Fibroblast of gingiva (primary cell): ENCODE measurements at regions not wholly inside any gene's neighbourhood (a gene's known extent, or its start where the extent isn't known, plus 50 kb on each side); places are given as distances from the start of the nearest gene placed in this dataset.

Experiments used
- DNase-seq: peaks from one replicate; pipeline ENCODE4 v3.0.0-alpha.2; 2011; ENCODE audit warnings: low read depth

DNA sequence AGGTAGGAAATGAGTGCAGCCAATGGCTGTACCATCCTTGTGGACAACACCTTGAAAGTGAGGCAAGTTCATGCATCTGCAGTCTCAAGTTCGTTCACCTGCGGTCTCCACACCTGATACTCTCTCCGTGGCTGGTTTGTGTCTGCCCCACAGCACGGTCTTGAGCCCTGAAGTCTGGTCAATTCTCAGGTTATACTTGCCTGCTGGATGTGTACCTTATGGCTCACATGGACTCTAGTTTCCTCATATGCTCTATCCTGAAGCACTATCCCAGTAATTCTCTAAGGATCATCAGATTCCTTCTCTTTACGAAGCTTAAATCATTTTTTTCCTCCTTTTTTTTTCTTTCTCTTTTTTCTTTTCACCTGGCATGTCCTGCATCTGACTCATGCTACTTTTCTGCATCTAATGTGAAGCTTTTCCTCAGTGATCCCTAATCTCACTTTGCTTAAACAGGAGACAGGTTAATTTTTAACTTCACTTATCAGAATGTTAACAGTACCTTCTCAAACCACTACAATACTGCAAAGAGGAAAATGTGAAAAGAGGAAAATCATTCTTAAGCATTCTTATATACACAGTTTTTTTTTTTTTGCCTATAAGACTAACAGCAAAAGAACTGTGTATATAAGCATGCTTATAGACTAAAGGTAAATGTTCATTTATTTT is 511.2 kb downstream of the SOX11 start:
- no peak for DNase-seq

DNA sequence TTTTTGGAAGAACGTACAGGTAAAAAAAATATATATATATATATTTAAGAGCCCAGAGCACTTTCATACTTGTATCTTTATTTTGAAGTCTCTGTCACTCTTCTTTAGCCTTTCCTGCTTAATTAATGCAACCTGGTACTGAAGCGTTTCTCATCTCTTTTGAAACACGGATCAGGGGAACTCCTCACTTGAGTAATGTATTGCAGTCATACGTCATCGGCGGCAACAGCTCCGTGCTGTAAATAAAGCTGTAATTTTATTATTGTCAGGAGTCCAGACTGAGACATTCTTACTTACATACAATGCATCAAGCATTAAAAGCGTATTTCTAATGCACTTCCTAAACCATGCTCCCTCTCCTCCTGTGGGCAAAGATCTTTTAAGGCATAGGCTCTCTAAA is 514.7 kb downstream of the SOX11 start:
- DNase-seq, result no peak

DNA sequence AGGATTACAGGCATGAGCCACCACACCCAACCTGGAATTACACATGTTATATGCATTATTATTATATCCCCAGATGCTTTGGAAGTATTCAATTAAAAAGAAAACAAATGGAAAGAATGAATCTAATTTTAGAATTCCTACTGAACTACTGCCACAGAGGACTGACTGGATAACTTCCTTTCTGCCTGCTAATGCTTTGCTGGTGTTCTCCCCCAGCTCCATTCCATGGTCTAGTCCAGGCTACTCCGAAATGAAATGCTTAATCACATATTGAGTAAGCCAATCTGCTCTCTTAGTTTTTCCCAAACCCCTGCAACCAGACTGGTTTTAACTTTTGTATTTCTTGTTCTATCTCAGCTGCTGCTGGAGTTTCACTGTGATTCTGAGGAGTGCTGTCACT is 519.1 kb downstream of the SOX11 start:
- DNase-seq, result no peak

DNA sequence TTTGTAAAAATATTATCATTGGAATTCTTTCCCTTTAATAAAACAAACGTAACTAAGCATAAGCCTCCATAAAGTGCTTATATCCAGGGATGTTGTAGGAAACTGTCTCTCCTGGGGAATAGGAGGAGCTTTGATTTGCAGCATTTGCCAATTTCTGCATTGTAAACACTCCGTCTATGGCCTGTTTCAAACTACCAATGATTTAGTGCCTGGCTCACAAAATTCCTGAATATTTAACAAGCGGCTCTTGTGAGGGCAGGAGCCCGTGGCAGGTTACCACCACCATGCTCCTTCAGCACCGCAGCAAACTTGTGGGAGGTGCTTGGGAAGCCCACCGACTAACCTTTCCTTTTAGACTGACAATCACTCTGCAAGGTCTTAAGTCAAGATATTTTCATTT is 520.3 kb downstream of the SOX11 start:
- DNase-seq, result no peak

DNA sequence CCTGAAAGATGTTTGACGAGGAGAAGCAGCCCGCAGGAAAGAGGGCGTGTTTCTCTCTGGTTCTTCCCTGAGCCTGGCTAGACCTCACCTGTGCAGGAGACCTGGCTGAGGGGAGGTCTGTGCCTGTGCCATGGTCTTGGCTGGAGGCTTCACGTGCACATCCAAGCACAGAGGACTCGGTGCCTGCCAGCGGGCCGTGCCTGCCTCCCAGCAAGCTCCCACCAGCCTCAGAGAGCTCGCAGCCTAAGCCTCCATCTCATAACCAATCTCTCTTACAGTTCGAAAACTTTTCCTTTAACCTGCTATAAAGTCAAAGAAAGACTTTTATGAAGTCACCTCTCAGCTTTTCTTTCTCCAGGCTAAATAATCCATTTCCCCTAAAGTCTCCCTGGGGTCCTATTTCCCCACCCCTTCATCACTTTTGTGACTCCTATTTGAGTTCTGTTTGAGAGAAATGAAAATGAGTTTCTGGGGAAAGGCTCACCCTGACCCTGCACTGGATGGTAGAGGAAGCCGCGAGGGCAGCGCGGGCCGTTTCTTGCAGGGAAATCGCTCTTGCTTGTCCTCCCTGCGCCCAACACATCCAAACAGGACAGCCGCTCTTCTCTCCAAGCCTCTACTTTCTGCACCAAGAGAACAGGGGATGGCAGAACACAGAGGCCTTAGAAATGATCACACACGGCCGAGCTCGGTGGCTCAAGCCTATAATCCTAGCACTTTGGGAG is 521.0 kb downstream of the SOX11 start:
- no peak for DNase-seq

DNA sequence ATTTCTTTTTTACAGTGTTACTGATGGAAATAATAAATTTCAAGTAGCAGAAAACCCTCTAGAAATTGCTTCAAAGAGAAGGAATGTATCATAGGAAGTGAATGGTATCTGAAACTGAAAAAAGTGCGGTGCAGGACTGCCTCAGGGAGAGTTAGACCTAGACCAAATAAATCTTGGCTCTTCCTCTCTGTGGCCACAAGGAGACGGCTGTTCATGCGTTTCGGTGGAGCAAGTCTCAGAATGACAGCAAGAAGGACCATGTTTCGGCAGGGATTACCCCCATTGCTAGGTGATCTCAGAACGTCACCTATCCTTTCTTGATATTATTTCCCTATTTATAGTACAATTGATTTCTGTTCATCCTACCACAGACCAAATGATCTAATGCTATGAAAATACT is 522.3 kb downstream of the SOX11 start:
- no peak for DNase-seq

DNA sequence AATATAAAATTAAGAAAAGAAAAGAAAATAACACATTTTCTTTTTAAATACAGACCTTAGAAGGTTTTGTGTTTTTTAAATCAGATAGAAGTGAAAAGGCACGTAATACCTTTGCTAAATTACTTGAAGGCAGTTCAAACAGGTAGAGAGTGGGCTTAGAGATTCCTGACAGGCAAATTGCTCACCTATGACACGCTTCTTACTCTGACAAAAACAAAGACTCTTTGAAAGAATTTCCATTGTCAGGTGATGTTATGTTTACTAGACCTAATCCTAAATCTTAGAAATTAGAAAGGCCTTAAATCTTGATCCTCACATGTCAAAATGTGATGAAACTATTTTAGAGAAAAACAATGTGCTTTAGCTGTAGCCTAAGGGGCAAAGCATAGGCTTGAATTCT is 522.9 kb downstream of the SOX11 start:
- DNase-seq, result no peak

DNA sequence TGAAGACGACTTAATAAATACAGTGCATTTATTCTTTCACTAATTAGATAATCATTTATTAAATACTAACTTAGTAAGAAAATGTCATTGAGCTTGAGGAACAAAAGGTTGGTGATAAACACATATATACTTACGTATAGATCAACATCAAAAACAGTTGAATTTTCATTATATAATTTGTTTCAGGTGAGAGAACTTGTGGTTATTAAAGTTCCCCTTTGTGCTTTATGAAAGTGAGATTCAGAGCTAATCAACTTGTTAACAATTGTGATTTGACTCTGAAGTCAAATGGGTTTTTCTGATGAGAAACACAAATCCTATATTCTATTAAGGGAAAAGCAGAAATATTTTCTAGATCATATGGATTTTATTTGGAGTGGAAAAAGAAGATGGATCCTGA is 524.0 kb downstream of the SOX11 start:
- DNase-seq, result no peak

DNA sequence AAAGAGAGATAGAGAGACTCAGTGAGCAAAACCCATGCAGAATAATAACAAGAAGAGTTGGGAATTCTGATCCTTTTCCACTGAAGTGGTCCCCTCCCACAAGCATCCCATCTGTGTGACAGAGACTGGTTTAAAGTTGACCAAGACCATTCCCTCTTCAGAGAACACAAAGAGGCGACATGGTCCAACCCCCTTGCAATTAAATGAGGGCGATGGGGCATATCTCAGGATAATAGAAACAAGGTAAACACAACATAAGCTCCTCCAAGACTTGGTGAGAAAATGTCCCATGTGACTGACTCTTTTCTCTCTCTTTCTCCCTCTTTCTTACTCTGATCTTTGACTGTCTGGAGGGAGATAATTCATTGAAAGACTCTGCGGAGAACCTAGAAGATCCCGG is 526.7 kb downstream of the SOX11 start:
- no peak for DNase-seq

DNA sequence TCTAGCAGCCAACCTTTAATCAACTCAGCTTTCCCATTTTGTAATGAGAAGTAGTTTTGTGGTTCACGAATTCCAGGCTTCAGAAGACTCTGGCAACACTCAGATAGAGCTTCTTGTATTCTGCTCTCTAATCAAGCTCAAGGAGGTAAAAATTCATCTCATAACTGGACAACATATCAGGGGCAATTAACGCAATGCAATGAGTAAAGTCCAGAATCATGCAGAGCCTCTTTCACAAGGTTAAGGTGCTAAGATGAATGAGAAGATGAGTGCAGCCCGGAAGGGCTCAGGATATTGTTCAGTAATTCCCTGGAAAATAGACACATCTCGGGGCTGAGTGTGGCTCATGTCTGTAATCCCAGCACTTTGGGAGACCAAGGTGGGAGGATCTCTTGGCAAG is 527.7 kb downstream of the SOX11 start:
- no peak for DNase-seq

DNA sequence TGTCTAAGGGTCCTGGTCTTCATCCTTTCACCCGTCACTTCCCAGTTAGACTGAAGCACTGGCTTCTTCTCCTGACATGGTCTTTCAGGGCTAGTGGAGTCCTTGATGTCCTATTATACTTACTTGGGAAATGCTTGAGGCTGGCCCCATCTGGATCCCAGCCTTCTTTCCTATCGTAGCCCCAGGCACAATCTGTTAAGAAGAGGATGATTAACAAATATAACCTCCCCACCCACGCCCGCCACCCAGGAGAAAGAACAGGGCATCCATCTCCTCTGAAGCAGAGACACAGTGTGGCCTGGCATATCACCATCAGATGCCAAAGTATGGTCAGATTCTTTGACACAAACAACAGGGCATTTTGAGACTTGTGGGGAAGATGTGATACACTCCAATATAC is 530.1 kb downstream of the SOX11 start:
- no peak for DNase-seq

DNA sequence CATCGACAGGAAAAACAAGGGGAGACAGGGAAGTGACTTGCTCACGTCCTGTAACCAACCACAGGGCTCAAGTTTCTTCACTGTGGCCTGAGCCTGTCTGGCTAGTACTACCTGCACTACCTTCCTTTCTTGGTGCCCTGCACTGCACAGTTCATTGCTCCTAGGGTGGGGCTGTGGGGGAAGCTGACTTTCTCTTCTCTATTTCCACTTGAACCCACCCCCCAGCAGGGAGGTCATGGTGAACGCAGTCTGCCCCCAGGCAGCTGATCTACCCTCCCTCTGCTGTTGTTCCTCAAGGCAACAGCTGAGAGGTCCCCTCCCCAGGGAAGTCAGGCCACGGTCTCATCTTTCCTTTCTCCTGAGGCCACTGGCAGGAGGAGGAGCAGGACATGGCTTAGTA is 532.1 kb downstream of the SOX11 start:
- no peak for DNase-seq

DNA sequence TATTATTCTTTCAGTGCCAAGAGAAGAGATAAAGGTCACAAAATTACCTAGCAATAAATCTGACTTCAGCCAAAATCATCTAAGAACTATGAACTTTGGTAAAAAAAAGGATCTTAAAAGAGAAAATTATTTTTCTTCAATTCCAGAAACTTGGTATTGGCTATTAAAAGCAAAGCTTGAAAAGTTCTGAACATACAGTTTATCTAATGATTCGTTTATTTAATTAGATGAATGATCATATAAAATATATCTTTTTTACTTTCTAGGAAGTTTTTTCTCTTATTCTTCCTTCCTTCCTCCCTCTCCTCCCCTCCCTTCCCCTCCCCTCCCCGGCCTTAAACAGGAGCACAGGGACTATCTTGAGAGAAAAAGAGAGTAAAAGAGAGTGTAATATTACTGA is 536.1 kb downstream of the SOX11 start:
- no peak for DNase-seq

DNA sequence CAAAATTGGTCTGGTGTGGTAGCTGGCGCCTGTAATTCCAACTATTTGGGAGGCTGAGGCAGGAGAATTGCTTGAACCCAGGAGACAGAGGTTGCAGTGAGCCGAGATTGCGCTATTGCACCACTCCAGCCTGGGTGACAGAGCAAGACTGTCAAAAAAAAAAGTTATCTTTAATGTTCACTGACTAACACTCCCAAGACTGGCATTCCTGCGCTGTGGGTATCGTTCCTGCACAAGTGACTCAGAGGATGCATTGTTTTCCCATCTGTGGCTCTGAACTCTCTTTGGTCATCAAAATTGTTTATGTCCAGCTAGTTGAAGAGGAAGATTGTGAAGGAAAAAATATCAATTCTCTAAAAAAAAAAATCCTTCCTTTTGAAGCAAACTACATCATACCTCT is 539.0 kb downstream of the SOX11 start:
- no peak for DNase-seq

DNA sequence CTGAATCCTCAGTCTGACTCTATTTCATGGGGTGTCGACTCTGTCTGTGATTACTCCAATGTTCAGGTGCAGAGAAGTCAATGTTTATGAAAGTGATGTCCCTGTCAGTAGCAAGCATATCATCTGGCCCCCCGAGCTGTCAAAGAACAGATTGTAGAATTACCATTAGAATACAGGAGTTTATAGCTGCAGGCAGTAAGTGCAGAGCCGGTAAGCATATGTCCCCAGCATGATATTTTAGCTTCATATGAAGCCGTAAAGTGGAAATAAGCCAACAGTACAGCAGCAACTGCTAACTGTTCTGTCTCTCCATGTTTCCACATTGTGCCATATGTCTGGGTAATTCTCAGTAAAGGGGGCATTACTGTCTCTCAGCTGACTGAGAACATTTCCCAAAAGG is 541.8 kb downstream of the SOX11 start:
- no peak for DNase-seq

DNA sequence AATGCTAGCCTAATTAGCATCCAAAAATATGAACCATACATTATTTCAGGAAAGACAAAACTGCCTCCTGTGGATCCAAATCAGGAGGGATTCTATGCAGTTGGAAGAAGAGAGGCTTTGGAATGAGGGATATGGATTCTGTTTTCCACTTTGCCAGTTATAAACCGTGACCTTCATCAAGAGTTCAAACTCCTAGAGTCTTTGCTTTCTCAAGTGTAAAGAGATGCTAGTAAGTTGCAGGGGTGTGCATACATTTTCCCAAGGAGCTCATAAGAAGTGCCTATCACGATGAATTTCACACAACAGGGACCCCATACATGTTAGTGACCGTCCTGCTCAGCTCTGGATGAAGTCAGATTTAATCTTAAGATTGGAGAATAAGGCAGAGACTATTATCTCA is 542.5 kb downstream of the SOX11 start:
- no peak for DNase-seq

DNA sequence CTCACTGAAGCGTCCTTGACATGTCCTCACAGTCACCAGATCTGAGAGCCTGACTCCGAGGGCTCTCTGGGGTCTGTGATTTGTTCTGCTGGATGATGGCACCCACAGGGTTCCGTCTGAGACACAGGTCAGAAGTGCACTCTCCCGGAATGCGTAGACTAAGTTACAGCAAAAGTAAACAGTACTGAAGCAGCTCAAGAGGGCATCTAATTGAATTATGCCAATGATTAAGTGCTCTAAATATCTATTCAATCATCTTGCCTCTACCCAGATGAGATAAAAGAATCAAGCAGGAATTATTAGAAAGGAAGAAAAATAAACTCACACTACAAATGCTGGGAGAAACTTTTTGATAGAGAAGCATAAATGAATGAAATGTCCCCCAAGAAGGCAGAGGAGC is 544.1 kb downstream of the SOX11 start:
- DNase-seq, result no peak

DNA sequence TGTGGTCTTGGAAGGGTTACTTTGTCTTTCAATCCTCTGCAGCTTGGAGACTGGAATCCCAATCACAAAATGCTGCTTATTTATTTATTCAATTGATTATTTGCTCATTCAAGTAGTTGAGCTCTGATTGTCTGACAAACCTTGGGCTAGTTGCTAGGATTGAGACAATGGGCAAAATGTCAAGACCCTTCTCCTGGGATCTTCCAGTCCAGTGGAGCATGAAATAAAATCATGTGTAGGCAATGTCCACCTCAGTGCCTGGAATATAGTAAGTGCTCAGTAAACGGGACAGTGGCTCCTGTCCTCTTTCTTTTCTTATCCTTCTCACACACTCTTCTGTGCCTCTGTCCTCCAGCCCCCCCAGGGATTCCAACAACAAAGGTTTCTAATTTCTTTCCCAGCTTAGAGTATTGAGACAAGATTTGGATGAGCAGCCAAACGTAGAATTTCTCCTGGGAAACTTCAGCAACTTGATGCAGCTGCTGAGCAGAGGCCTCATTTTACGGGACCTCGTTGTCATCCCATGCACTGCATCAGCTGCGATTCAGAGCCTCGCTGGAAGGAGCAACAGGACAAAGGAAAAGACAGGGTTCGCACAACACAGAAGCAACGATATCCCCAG is 545.0 kb downstream of the SOX11 start:
- DNase-seq, result no peak

DNA sequence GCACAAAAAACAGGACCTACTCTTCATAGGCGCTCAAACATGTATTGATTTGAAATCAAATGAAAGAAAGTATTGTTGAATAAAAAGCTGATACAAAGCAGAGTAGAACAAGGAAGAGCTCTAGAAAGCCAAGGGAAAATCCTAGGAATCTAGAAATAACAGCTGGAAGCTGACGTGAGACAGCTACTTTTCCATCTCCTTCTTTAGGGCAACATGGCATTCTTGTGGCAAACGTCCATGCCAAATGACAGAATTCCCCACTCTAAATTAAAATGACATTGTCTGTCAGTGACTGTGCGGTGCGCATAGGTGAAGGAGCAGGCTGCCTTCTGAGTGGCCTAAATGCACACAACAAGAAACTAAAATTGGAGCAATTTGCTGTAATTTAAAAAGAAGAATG is 557.4 kb downstream of the SOX11 start:
- DNase-seq, result no peak

DNA sequence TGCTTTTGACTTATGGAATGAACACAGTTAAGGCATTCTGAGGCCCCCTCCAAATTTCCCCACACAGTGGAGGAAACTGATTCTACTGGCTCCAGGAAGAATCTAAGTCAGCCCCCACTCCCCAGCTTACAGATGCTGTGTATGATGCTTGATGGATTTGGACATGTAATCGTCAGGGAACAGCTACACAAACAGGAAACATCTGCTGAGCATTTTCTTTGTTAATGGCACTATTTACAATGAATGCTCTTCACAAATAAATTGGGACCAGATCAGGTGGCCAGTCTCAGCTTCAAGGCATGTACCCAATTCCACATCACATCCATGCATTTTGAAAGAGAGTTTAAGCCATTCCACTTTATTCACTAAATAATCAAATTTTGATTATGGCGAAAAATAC is 562.3 kb downstream of the SOX11 start:
- no peak for DNase-seq

DNA sequence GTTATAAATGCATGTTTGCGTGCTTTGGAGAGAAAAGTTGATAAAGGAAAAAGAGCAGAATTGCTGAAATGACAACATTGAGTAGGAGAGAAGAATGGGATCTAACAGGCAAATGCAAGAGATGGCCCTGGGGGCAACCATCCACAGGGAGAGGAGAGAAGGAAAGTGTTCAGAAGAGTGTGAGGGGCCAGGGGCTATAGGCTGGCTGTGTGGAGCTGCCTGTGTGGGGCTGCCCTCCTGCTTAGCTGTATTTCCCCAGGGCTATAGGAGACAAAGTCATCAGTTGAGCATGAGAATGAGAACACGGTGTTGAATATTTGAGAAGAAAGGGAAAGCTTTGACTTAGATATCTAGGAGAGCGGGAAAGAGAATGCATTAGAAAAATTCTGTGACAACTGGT is 572.0 kb downstream of the SOX11 start:
- no peak for DNase-seq

DNA sequence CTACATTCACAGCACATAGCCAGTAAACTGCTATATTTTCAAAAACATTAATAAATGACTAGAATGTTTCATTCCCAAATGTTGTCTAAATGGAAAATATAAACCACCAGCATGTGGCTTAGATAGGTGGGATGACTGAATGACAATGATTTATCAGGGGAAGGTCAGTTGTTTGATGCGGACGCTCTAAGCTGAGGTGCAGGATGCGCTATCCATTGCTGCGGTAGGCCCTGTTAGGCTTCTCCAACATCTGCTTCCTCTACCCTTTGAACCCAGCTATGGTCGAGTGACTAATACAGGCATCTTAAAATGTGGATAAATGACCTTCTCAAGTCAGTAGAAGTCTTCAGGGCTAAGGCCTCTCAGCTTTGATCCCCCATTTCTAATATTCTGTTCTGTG is 584.2 kb downstream of the CMPK2 start:
- no peak for DNase-seq

DNA sequence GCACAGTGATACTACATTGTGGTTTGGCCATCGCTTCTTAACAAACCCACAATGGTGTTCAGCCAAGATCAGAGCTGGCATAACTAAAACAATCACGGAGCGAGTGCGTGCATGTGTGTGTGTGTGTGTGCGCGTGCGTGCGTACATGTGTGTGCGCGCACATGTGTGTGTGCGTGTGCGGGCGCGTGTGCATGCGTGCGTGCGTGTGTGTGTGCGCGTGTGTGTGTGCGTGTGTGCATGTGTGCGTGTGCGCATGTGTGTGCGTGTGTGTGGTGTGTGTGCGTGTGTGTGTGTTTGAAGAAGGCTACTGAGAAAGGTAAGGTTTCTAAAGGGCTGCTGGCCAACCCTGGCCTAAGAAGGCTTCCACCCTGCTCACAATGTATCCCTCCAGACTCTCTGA is 582.4 kb downstream of the CMPK2 start:
- no peak for DNase-seq

DNA sequence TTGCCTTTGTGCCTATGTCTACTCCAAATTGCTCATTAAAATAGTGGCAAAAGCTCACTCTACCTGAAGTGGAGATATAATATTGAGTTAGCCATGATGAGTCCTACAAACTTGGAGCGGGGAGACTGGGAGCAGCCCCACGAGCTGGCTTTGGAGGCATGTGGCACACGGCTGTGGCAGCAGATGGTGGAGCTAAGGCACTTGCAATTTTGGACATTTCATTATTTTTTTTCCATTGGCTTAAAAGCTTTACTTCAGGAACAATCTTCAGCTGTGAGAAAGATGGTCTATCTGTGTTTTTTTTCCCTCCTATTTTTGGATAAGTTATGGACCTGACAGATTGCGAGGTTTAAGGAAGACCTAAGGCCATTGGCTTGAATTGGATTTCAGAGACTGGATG is 578.3 kb downstream of the CMPK2 start:
- no peak for DNase-seq
